ENCODE measurements at regions not wholly inside any gene's neighbourhood (a gene's known extent, or its start where the extent isn't known, plus 50 kb on each side); places are given as distances from the start of the nearest gene placed in this dataset.

- Histone ChIP-seq H3K27ac (ENCODE audit: insufficient read depth, low read length) (no peak overlapping the region), H2AK5ac (ENCODE audit: low read depth, low read length) (no peak overlapping the region), H4K8ac (ENCODE audit: low read depth in 2 of 2, low read length in 2 of 2) (no peak overlapping the region), H3K4me1 (ENCODE audit: control insufficient read depth, insufficient read depth, low read length) (no peaks in the 10 kb centered on the region), H3K14ac (replicated peaks; ENCODE audit: low read depth, low read length) (no peak overlapping the region), H3K36me3 (ENCODE audit: control insufficient read depth, insufficient read depth, low read length) (no peaks in the 10 kb centered on the region), H4K5ac (ENCODE audit: low read depth, low read length) (no peak overlapping the region), H2BK120ac (ENCODE audit: low read depth, low read length) (no peak overlapping the region), H3K9me1 (ENCODE audit: insufficient read depth, low read length) (peaks cover under 1% of the 10 kb centered on the region; the same call in 1 of the 2 replicates), H3K27me3 (ENCODE audit: control insufficient read depth, insufficient read depth, low read length) (peaks cover 5% of the 10 kb centered on the region), H4K91ac (ENCODE audit: insufficient read depth, low read depth, low read length) (no peak overlapping the region), H3K56ac (ENCODE audit: extremely low read depth, insufficient read depth, low read length) (no peak overlapping the region), H3K9ac (ENCODE audit: low read depth, low read length) (no peak overlapping the region), H3K4me2 (ENCODE audit: low read depth, low read length) (no peak overlapping the region), H2BK15ac (ENCODE audit: low read depth, low read length) (no peak overlapping the region), H3K18ac (ENCODE audit: low read depth, low read length) (no peak overlapping the region), H4K20me1 (ENCODE audit: insufficient read depth, low read length) (no peaks in the 10 kb centered on the region; the same call in 1 of the 2 replicates), H2AFZ (replicated peaks; ENCODE audit: low read length, poor library complexity) (no peak overlapping the region), H2BK20ac (ENCODE audit: low read depth, low read length) (no peak overlapping the region), H2BK5ac (ENCODE audit: low read depth, low read length, poor library complexity, severe bottlenecking) (no peak overlapping the region), H3K9me3 (ENCODE audit: control insufficient read depth, insufficient read depth, low read length) (no peaks in the 10 kb centered on the region), H3K4me3 (ENCODE audit: insufficient read depth, low read depth, low read length) (no peak overlapping the region), H3K79me1 (ENCODE audit: low read depth in 1 of 2, low read length in 2 of 2) (no peaks in the 10 kb centered on the region), H2AK9ac (replicated peaks; ENCODE audit: low read depth, low read length, poor library complexity) (peak overlapping the region; percentile 69), H3K4ac (ENCODE audit: low read depth, low read length) (no peak overlapping the region), H3K23ac (ENCODE audit: low read depth, low read length) (no peak overlapping the region)
- ChIA-PET POLR2A (ENCODE audit: unreplicated experiment) (no interaction called here), CTCF (no interaction called here)
- 93% methylated on average over 2 of the region's 10 CpGs; no CpG with 5 or more reads in 1 of the 2 experiments for WGBS, 2 experiments (ENCODE audit: extremely low coverage in 2 of 2, insufficient read length in 1 of 2)
- in situ Hi-C loops (cut with MboI; ENCODE audit: low sequenced_read_pairs) (no loop called here), intact Hi-C loops (cut with micrococcal nuclease) (no loop called here), dilution Hi-C loops (cut with HindIII; ENCODE audit: low sequenced_read_pairs, unreplicated experiment) (no loop called here)
- ATAC-seq (ENCODE audit: low read depth) (no peak), DNase-seq (no peak)
- TF ChIP-seq CEBPB (IDR thresholded peaks at IDR 0.05; ENCODE audit: low read depth, low read length), result no peak
- no peak for TF ChIP-seq USF2 (IDR thresholded peaks at IDR 0.05; ENCODE audit: low read depth, low read length)
- no peak for TF ChIP-seq CTCF (conservative IDR thresholded peaks at IDR 0.05; ENCODE audit: low read depth, low read length)
- TF ChIP-seq BHLHE40 (IDR thresholded peaks at IDR 0.05; ENCODE audit: low read depth, low read length), result no peak
- no peak for TF ChIP-seq RFX5 (IDR thresholded peaks at IDR 0.05; ENCODE audit: low read depth, low read length)
- TF ChIP-seq MXI1 (IDR thresholded peaks at IDR 0.05; ENCODE audit: borderline replicate concordance, low read depth, low read length), result no peak
- no peak for TF ChIP-seq RCOR1 (IDR thresholded peaks at IDR 0.05; ENCODE audit: insufficient replicate concordance, low read length)
- TF ChIP-seq MAZ (IDR thresholded peaks at IDR 0.05; ENCODE audit: borderline replicate concordance, low read depth, low read length), result no peak
- no peak for TF ChIP-seq RAD21 (IDR thresholded peaks at IDR 0.05; ENCODE audit: low read length)
- no peak for TF ChIP-seq NFE2L2 (IDR thresholded peaks at IDR 0.05; ENCODE audit: low read depth, low read length)
- TF ChIP-seq FOS (IDR thresholded peaks at IDR 0.05; ENCODE audit: low read depth, low read length), result no peak
- no peak for TF ChIP-seq CHD1 (IDR thresholded peaks at IDR 0.05; ENCODE audit: low read depth, low read length)
- TF ChIP-seq POLR2A (IDR thresholded peaks at IDR 0.05; ENCODE audit: low read depth, low read length), result no peak
- TF ChIP-seq SMC3 (IDR thresholded peaks at IDR 0.05; ENCODE audit: low read depth, low read length), result no peak
- TF ChIP-seq MAFK (IDR thresholded peaks at IDR 0.05; ENCODE audit: low read depth, low read length), result no peak
- TF ChIP-seq, protein P1, sequence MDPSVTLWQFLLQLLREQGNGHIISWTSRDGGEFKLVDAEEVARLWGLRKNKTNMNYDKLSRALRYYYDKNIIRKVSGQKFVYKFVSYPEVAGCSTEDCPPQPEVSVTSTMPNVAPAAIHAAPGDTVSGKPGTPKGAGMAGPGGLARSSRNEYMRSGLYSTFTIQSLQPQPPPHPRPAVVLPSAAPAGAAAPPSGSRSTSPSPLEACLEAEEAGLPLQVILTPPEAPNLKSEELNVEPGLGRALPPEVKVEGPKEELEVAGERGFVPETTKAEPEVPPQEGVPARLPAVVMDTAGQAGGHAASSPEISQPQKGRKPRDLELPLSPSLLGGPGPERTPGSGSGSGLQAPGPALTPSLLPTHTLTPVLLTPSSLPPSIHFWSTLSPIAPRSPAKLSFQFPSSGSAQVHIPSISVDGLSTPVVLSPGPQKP (IDR thresholded peaks at IDR 0.05; ENCODE audit: borderline replicate concordance, low read depth, low read length), result no peak
- BruUV-seq (replicated peaks), result no TSS peak
Observed at GRCh38 chr15:66961901-66962300, 103.5 kb upstream of the SMAD3 start.
